H1 (cell line): ENCODE measurements at regions not wholly inside any gene's neighbourhood (a gene's known extent, or its start where the extent isn't known, plus 50 kb on each side); places are given as distances from the start of the nearest gene placed in this dataset.

Source experiments
- CTCF ChIP-seq, 3 experiments: IDR thresholded peaks; 1 replicate in 2 of 3; 2 replicates in 1 of 3; pipeline versions ENCODE4 v1.5.1 to v1.6.1; 2011; ENCODE audit warnings: low read length in 3 of 3, mild to moderate bottlenecking in 3 of 3, inconsistent platforms in 2 of 3, low read depth in 1 of 3, moderate library complexity in 1 of 3; ENCODE audit not compliant: insufficient read depth in 1 of 3; ENCODE audit errors: control extremely low read depth in 1 of 3
- EP300 ChIP-seq, 2 experiments: IDR thresholded peaks; 1 replicate in 1 of 2; 2 replicates in 1 of 2; pipeline ENCODE4 v1.6.1; 2011 to 2012; ENCODE audit warnings: low read depth in 2 of 2, low read length in 2 of 2, mild to moderate bottlenecking in 2 of 2, borderline replicate concordance in 1 of 2, inconsistent platforms in 1 of 2, moderate library complexity in 1 of 2
- HDAC2 ChIP-seq, 2 experiments: fragments of 300-600 bp in 1 of 2; sonication (generic) in 1 of 2; IDR thresholded peaks; 2 replicates each; pipeline ENCODE4 v1.6.1; 2011 to 2012; ENCODE audit warnings: low read depth in 2 of 2, low read length in 2 of 2, mild to moderate bottlenecking in 2 of 2, moderate library complexity in 2 of 2, borderline replicate concordance in 1 of 2, inconsistent platforms in 1 of 2
- POLR2A ChIP-seq, 2 experiments: IDR thresholded peaks; 1 replicate in 1 of 2; 2 replicates in 1 of 2; pipeline ENCODE4 v1.6.1; 2011; ENCODE audit warnings: low read depth in 2 of 2, low read length in 2 of 2, mild to moderate bottlenecking in 2 of 2; ENCODE audit errors: control extremely low read depth in 1 of 2
- USF2 ChIP-seq: IDR thresholded peaks from 2 replicates; pipeline ENCODE4 v1.6.1; 2011; ENCODE audit warnings: low read length, improper control_type of control experiment
- ZNF274 ChIP-seq: IDR thresholded peaks from 2 replicates; pipeline ENCODE4 v1.7.0; 2012; ENCODE audit warnings: low read length, borderline replicate concordance; ENCODE audit errors: extremely low read depth

GRCh38 chr7:131699323-131699722 is 142.9 kb upstream of the PODXL start:
- TF ChIP-seq HDAC2 (IDR thresholded peaks at IDR 0.05; ENCODE audit: borderline replicate concordance in 1 of 2, low read depth in 2 of 2, low read length in 2 of 2) (no peak), CTCF (IDR thresholded peaks at IDR 0.05; ENCODE audit: control extremely low read depth in 1 of 3, insufficient read depth in 1 of 3, low read depth in 1 of 3, low read length in 3 of 3) (no peak), POLR2A (IDR thresholded peaks at IDR 0.05; ENCODE audit: control extremely low read depth in 1 of 2, low read depth in 2 of 2, low read length in 2 of 2) (no peak), EP300 (IDR thresholded peaks at IDR 0.05; ENCODE audit: borderline replicate concordance in 1 of 2, low read depth in 2 of 2, low read length in 2 of 2) (no peak), USF2 (no peak), ZNF274 (no peak)
